ENCODE measurements at regions not wholly inside any gene's neighbourhood (a gene's known extent, or its start where the extent isn't known, plus 50 kb on each side); places are given as distances from the start of the nearest gene placed in this dataset.

DNA sequence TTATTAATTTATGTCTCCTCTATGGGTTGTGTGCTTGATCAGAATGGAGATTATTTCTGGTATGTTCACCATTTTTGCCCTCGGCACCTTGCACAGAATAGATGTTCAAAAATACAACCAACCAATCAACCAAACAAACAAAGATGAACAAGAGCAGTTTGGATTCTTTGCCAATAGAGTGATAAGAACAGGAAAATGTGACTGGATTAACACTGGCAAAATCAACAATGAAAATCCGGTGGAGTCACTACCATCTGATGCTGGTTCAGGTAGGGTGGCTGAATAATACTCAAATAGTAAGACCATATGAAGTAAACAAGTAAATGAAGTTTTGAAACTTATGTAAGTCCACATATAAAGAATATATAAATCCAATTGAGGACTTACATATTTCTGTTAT, 685.0 kb upstream of the EPHA5 start:
- TF ChIP-seq POLR2AphosphoS5 (IDR thresholded peaks at IDR 0.05; ENCODE audit: low read depth, low read length) (no peak), POLR2A (IDR thresholded peaks at IDR 0.05; ENCODE audit: low read depth, low read length) (no peak), POU2F2 (IDR thresholded peaks at IDR 0.05; ENCODE audit: low read depth, low read length) (no peak), PAX5 (IDR thresholded peaks at IDR 0.05; ENCODE audit: insufficient read depth, low read length, severe bottlenecking) (no peak), SPI1 (IDR thresholded peaks at IDR 0.05; ENCODE audit: low read depth, low read length) (no peak), TAF1 (IDR thresholded peaks at IDR 0.05; ENCODE audit: low read depth, low read length) (no peak)
- DNase-seq (ENCODE audit: insufficient read length, low spot score), result no peak
- FAIRE-seq, result no peak

DNA sequence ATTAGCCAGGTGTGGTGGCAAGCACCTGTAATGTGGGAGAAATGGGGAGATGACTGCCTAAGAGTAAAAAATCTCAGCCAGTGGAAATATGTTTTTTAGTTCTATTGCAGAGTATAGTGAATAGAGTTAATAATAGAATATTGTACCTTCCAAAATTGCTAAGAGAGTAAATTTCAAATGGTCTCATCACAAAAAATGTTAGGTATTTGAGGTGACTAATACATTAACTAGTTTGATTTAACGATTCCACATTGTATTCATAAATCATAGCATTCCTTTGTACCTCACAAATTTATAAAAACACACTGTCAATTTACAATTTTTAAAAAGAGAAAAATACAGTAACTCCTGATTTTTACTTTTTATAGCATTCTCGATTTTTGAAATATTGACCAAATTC, 681.5 kb upstream of the EPHA5 start:
- FAIRE-seq (no peak), DNase-seq (ENCODE audit: insufficient read length, low spot score) (no peak)
- TF ChIP-seq POU2F2 (IDR thresholded peaks at IDR 0.05; ENCODE audit: low read depth, low read length), result no peak
- TF ChIP-seq SPI1 (IDR thresholded peaks at IDR 0.05; ENCODE audit: low read depth, low read length), result no peak
- no peak for TF ChIP-seq PAX5 (IDR thresholded peaks at IDR 0.05; ENCODE audit: insufficient read depth, low read length, severe bottlenecking)
- TF ChIP-seq TAF1 (IDR thresholded peaks at IDR 0.05; ENCODE audit: low read depth, low read length), result no peak
- no peak for TF ChIP-seq POLR2A (IDR thresholded peaks at IDR 0.05; ENCODE audit: low read depth, low read length)
- no peak for TF ChIP-seq POLR2AphosphoS5 (IDR thresholded peaks at IDR 0.05; ENCODE audit: low read depth, low read length)

DNA sequence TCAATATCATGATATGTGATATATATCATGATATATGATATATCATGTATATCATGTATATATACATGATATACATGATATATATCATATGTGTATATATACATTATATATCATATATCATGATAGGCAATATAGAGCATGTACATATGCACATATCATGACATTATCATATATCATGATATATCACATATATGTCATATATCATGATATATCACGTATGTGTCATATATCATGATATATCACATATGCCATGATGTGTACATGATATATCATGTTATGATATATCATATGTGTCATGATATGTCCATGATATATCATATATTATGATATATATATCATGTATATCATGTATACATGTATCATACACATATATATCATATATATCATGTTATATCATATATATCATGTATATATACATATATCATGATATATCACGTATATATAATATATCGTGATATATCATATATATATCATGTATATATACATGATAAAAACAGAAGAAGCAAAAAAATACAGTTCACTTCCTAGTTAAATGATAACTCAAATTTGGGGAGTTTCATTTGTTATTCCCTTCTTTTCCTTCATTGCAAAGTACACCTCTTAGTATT, 670.1 kb upstream of the EPHA5 start:
- no peak for TF ChIP-seq TAF1 (IDR thresholded peaks at IDR 0.05; ENCODE audit: low read depth, low read length)
- TF ChIP-seq POLR2AphosphoS5 (IDR thresholded peaks at IDR 0.05; ENCODE audit: low read depth, low read length), result no peak
- no peak for TF ChIP-seq PAX5 (IDR thresholded peaks at IDR 0.05; ENCODE audit: insufficient read depth, low read length, severe bottlenecking)
- TF ChIP-seq POLR2A (IDR thresholded peaks at IDR 0.05; ENCODE audit: low read depth, low read length), result no peak
- no peak for TF ChIP-seq SPI1 (IDR thresholded peaks at IDR 0.05; ENCODE audit: low read depth, low read length)
- no peak for DNase-seq (ENCODE audit: insufficient read length, low spot score)
- FAIRE-seq, result no peak

DNA sequence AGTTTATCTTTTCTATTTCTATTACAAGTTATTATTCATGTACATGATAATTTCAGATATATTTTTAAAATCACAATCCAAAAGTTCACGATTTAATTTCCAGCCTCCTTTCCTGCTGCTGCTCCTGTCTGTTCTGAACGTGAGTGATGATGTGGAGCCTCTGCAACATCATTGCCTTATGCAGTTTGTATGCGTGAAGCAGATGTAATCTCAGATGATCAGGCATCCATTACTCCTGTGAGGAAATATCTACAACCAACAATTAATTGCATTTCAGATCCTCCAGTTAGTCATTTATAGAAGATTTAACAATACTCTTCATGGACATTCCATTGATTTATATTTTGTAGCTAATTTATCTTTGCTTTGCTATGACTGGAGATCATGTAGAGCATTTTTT, 668.7 kb upstream of the EPHA5 start:
- TF ChIP-seq POU2F2 (IDR thresholded peaks at IDR 0.05; ENCODE audit: low read depth, low read length) (no peak), POLR2AphosphoS5 (IDR thresholded peaks at IDR 0.05; ENCODE audit: low read depth, low read length) (no peak), SPI1 (IDR thresholded peaks at IDR 0.05; ENCODE audit: low read depth, low read length) (no peak), POLR2A (IDR thresholded peaks at IDR 0.05; ENCODE audit: low read depth, low read length) (no peak), TAF1 (IDR thresholded peaks at IDR 0.05; ENCODE audit: low read depth, low read length) (no peak), PAX5 (IDR thresholded peaks at IDR 0.05; ENCODE audit: insufficient read depth, low read length, severe bottlenecking) (no peak)
- DNase-seq (ENCODE audit: insufficient read length, low spot score), result no peak
- no peak for FAIRE-seq

DNA sequence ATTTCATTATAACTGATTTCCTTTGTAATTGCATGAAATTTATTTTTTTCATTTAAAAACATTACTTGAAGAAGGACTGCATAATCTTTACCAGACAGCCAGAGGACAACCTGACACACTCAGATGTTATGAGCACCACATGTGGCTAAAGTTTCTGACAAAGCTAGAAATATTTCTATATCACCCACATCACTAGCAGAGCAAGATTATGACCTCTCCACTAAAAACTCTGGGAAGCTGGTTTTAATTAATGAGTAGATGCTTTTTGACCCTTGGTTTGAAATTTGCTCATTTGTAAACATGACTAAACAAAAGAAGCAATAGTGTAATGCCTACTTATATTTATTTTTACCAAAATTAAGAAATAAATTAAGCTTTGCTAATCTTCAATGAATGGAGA, 661.5 kb upstream of the EPHA5 start:
- no peak for DNase-seq (ENCODE audit: insufficient read length, low spot score)
- no peak for FAIRE-seq
- TF ChIP-seq SPI1 (IDR thresholded peaks at IDR 0.05; ENCODE audit: low read depth, low read length) (no peak), POLR2AphosphoS5 (IDR thresholded peaks at IDR 0.05; ENCODE audit: low read depth, low read length) (no peak), TAF1 (IDR thresholded peaks at IDR 0.05; ENCODE audit: low read depth, low read length) (no peak), POLR2A (IDR thresholded peaks at IDR 0.05; ENCODE audit: low read depth, low read length) (no peak), PAX5 (IDR thresholded peaks at IDR 0.05; ENCODE audit: insufficient read depth, low read length, severe bottlenecking) (no peak), POU2F2 (IDR thresholded peaks at IDR 0.05; ENCODE audit: low read depth, low read length) (no peak)

DNA sequence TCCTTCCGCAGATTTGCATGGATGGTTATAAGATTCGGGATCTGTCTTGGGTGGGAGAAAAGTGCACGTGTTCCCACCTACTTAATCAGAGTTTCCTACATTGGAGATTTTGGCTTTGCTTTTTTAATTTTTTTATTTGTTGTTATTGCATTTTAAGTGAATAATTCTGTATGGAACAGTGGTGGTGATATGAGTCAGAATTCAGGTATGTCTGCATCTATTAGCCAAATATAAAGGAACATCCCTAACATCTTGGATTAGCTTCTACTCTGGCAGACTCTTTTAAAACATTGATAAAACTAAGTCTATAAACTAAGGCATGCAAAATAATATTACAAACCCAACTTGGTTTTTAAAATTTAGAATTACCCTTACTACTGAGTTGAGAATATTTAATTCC, 659.8 kb upstream of the EPHA5 start:
- no peak for FAIRE-seq

DNA sequence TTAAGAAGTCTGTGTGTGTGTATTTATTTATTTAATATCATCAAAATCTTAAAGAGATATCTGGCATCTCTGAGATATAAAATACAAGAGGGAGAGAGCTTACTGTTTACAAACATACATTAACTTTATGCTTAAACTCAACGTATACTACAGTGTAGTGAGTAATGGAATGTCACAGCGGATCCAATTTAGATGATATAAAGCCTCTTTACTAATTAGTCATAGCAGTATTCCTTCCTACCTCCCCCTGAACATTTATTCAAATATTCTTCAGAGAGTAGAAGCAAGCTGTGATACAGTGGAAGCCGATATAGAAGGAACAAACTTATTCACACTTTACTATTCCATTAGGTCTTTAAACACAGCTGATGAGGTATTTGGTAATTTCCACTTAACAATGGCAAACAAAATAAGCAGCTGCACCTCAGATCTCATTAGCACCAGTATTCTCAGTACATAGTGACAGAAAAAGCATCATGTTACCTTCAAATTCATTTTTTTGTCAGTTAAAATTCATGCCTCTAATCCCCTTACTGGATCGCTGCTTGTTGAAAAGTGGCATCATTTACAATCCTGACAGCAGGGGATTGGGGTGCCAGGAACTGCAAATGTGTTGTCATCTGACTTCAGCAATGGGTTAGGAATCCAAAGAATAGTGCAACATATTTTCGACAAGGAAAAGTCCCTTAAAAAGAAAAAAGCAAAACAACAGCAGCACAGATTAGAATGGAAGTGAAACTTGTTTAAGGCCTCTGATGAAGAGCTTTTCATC, 658.7 kb upstream of the EPHA5 start:
- TF ChIP-seq POU2F2 (IDR thresholded peaks at IDR 0.05; ENCODE audit: low read depth, low read length) (no peak), TAF1 (IDR thresholded peaks at IDR 0.05; ENCODE audit: low read depth, low read length) (no peak), POLR2A (IDR thresholded peaks at IDR 0.05; ENCODE audit: low read depth, low read length) (no peak), PAX5 (IDR thresholded peaks at IDR 0.05; ENCODE audit: insufficient read depth, low read length, severe bottlenecking) (no peak), POLR2AphosphoS5 (IDR thresholded peaks at IDR 0.05; ENCODE audit: low read depth, low read length) (no peak), SPI1 (IDR thresholded peaks at IDR 0.05; ENCODE audit: low read depth, low read length) (no peak)
- DNase-seq (ENCODE audit: insufficient read length, low spot score), result no peak
- FAIRE-seq, result no peak

More for the DNA sequence above, 659.8 kb upstream of the EPHA5 start:
- TF ChIP-seq POLR2A (IDR thresholded peaks at IDR 0.05; ENCODE audit: low read depth, low read length) (no peak), POLR2AphosphoS5 (IDR thresholded peaks at IDR 0.05; ENCODE audit: low read depth, low read length) (no peak), POU2F2 (IDR thresholded peaks at IDR 0.05; ENCODE audit: low read depth, low read length) (no peak), TAF1 (IDR thresholded peaks at IDR 0.05; ENCODE audit: low read depth, low read length) (no peak), PAX5 (IDR thresholded peaks at IDR 0.05; ENCODE audit: insufficient read depth, low read length, severe bottlenecking) (no peak), SPI1 (IDR thresholded peaks at IDR 0.05; ENCODE audit: low read depth, low read length) (no peak)
- DNase-seq (ENCODE audit: insufficient read length, low spot score), result no peak

DNA sequence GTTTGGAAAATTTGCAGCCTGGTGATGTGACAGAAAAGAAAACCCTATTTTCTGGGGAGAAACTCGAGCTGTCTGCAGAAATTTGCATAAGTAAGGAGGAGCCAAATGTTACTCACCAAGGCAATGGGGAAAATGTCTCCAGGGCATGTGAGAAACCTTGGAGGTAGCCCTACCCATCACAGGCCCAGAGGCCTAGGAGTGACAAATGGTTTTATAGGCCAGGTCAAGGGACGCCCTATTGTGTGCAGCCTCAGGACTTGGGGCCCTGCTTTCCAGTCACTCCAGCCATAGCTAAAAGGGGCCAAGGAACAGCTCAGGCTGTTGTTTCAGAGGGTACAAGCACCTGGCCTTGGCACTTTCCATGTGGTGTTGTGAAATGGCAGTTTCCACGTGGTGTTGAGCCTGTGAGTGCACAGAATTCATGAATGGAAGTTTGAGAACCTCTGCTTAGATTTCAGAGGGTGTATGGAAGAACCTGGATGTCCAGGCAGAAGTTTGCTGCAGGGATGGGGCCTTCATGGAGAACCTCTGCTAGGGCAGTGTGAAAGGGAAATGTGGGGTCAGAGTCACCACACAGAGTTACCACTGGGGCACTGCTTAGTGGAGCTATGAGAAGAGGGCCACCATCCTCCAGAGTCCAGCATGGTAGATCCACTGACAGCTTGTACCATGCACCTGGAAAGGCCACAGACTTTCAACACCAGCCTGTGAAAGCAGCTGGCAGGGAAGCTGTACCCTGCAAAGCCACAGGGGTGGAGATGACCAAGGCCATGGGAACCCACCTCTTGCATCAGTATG, 637.6 kb upstream of the EPHA5 start:
- no peak for DNase-seq (ENCODE audit: insufficient read length, low spot score)
- TF ChIP-seq TAF1 (IDR thresholded peaks at IDR 0.05; ENCODE audit: low read depth, low read length) (no peak), POU2F2 (IDR thresholded peaks at IDR 0.05; ENCODE audit: low read depth, low read length) (no peak), SPI1 (IDR thresholded peaks at IDR 0.05; ENCODE audit: low read depth, low read length) (no peak), PAX5 (IDR thresholded peaks at IDR 0.05; ENCODE audit: insufficient read depth, low read length, severe bottlenecking) (no peak), POLR2AphosphoS5 (IDR thresholded peaks at IDR 0.05; ENCODE audit: low read depth, low read length) (no peak), POLR2A (IDR thresholded peaks at IDR 0.05; ENCODE audit: low read depth, low read length) (no peak)
- no peak for FAIRE-seq
